Brain microvascular endothelial cell (primary cell): ENCODE measurements at regions not wholly inside any gene's neighbourhood (a gene's known extent, or its start where the extent isn't known, plus 50 kb on each side); places are given as distances from the start of the nearest gene placed in this dataset.

Experiments
- DNase-seq: peaks from one replicate; pipeline ENCODE4 v3.0.0-alpha.2; 2020
- H3K27ac ChIP-seq: fragments of 250-450 bp; sonication (Bioruptor Pico); 2 replicates; pipeline ENCODE4 v1.5.1; 2020; ENCODE audit warnings: mild to moderate bottlenecking, moderate library complexity
- H3K27me3 ChIP-seq: fragments of 250-450 bp; sonication (Bioruptor Pico); replicated peaks from 2 replicates; pipeline ENCODE4 v1.5.1; 2020; ENCODE audit warnings: mild to moderate bottlenecking
- H3K36me3 ChIP-seq: fragments of 250-450 bp; sonication (Bioruptor Pico); replicated peaks from 2 replicates; pipeline ENCODE4 v1.5.1; 2020; ENCODE audit warnings: mild to moderate bottlenecking
- H3K4me3 ChIP-seq: 2 replicates; pipeline ENCODE4 v1.5.1; 2011; ENCODE audit warnings: low read depth, mild to moderate bottlenecking, control low read depth, low read length, moderate library complexity
- CTCF ChIP-seq: IDR thresholded peaks from 2 replicates; pipeline ENCODE4 v1.5.1; 2011; ENCODE audit warnings: low read depth, mild to moderate bottlenecking, moderate library complexity, low read length, control low read depth, inconsistent platforms; ENCODE audit errors: missing control alignments
- in situ Hi-C: cut with HindIII; loops from 2 replicates; pipeline ENCODE4 v1.10.0; 2017; ENCODE audit warnings: low sequenced_read_pairs, low pct_ligation_motif_present

DNA sequence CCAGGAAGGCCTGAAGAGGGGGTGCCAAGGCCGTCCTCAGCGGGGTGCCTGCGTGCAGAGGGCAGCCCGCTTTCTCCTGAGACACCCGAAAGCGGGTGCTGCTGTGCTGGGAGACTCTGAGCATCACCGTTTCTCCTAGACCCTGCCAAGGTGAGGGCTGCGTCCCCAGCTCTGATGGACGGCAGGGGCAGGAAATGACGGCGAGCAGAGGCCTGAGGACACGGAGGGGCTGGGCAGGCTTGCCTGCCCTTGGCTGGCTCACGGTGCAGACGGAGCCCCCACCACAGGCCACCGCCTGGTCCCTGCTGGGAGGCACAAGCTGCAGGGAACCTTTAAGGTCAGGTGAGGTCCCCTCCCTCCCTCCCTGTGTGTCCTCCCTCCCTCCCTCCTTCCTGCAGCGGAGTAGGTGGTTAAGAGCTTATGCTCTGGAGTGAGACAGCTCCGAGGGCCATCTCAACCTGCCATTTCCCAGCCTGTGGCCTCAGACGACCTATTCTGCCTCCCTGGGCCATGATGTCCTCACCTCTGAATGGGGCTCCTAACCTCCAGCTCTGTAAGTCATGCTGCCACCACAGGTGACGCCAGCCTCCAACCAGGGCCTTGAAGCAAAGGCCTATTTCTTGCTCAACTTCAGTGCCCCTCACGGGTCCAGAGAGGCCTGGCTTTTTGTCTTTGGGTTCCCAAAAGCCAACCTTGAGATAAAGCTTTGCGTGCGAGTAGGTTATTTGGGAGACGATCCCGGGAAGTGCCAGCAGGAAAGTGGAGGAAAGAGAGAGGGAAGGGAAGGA, 54.2 kb upstream of the GRPEL1 start:
- TF ChIP-seq CTCF = no peak
- H3K36me3 ChIP-seq = no peaks in the 10 kb centered on the region
- no peak for DNase-seq
- peaks cover 2% of the 10 kb centered on the region for H3K27me3 ChIP-seq
- no peak overlapping the region for H3K4me3 ChIP-seq
- in situ Hi-C loops = no loop called here
- H3K27ac ChIP-seq = no peak overlapping the region

- H3K4me3 ChIP-seq = no peak overlapping the region
- no peak for DNase-seq
- H3K36me3 ChIP-seq = no peaks in the 10 kb centered on the region
- no peak for TF ChIP-seq CTCF
- H3K27me3 ChIP-seq = peaks cover 2% of the 10 kb centered on the region
- in situ Hi-C loops = no loop called here
- H3K27ac ChIP-seq = no peak overlapping the region
Observed at GRCh38 chr4:7121174-7121573, 53.3 kb upstream of the GRPEL1 start.

DNA sequence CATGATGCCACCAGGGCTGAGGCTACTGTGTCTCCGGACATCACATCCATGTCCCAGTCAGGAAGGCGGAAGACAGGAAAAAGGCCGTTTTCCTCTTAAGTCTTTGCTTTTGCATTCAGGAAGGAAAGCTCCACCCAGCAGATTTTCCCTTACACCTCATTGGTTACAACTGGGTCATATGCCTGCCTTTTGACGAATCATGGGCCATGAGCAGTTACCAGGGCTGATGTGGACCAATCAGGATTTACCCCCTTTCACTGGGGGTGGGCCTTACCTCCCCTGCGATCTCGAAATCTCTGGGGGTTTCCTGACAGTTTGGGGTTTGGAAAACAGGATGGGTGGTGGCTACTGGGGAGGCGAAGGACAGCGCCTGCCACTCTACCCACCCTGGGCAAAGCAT, 52.5 kb upstream of the GRPEL1 start:
- H3K27ac ChIP-seq = no peak overlapping the region
- in situ Hi-C loops = no loop called here
- TF ChIP-seq CTCF = no peak
- no peak overlapping the region for H3K4me3 ChIP-seq
- DNase-seq = peak; percentile 13
- no peaks in the 10 kb centered on the region for H3K36me3 ChIP-seq
- peaks cover 2% of the 10 kb centered on the region for H3K27me3 ChIP-seq

DNA sequence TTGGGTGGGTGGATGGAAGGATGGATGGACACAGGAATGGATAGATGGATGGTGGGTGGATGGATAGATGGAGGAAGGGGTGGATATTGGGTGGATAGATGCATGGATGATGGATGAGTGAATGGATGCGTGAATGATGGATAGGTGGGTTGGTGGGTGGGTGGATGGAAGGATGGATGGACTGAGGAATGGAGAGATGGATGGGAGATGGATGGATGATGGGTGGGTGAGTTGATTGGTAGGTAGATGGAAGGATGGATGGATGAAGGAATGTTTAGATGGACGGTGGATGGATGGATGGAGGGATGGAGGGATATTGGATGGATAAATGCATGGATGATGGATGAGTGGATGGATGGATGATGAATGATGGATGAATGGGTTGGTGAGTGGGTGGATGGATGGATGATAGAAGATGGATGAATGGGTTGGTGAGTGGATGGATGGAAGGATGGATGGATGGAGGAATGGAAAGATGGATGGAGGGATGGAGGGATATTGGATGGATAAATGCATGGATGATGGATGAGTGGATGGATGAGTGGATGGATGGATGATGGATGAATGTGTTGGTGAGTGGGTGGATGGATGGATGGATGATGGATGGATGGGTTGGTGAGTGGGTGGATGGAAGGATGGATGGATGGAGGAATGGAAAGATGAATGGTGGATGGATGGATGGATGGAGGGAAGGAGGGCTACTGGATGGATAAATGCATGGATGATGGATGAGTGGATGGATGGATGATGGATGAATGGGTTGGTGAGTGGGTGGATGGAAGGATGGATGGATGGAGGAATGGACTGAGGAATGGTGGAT, 50.4 kb upstream of the GRPEL1 start:
- Histone ChIP-seq H3K27ac (no peak overlapping the region), H3K4me3 (no peak overlapping the region), H3K36me3 (no peaks in the 10 kb centered on the region), H3K27me3 (no peaks in the 10 kb centered on the region)
- TF ChIP-seq CTCF = no peak
- no peak for DNase-seq
- in situ Hi-C loops = no loop called here
